HEK293 (cell line): ENCODE measurements at regions not wholly inside any gene's neighbourhood (a gene's known extent, or its start where the extent isn't known, plus 50 kb on each side); places are given as distances from the start of the nearest gene placed in this dataset.

ENCODE experiments used
- CTCF ChIA-PET: fragments of 350-600 bp; formaldehyde crosslinking; extraction: SDS; loops from one replicate; lab custom pipeline; 2021; ENCODE audit warnings: antibody characterized with exemption; lab: Yijun Ruan, JAX
- POLR2A ChIA-PET: fragments of 300-600 bp; formaldehyde crosslinking; extraction: SDS; loops from one replicate; lab custom pipeline; 2020; ENCODE audit warnings: antibody characterized with exemption, inconsistent platforms; lab: Yijun Ruan, JAX
- H3K27ac ChIP-seq: fragments of 200-500 bp; sonication (Bioruptor generic); 2 replicates; pipeline ENCODE4 v1.5.1; 2014; ENCODE audit warnings: low read depth, low read length, control low read depth, inconsistent platforms; ENCODE audit errors: extremely low read depth
- H3K36me3 ChIP-seq, 2 experiments: fragments of 200-500 bp in 1 of 2; sonication (Bioruptor generic) in 1 of 2; 1 replicate in 1 of 2; 2 replicates in 1 of 2; pipeline ENCODE4 v1.5.1; 2014 to 2017; ENCODE audit warnings: inconsistent platforms in 2 of 2, low read length in 2 of 2; ENCODE audit not compliant: control insufficient read depth in 2 of 2, insufficient read depth in 1 of 2
- H3K4me1 ChIP-seq: fragments of 200-500 bp; sonication (Bioruptor generic); 2 replicates; pipeline ENCODE4 v1.5.1; 2014; ENCODE audit warnings: mild to moderate bottlenecking, low read length, inconsistent platforms; ENCODE audit not compliant: control insufficient read depth, insufficient read depth
- H3K4me3 ChIP-seq: 2 replicates; pipeline ENCODE4 v1.5.1; 2011; ENCODE audit warnings: low read depth, mild to moderate bottlenecking, control low read depth, low read length, moderate library complexity
- H3K9me3 ChIP-seq: fragments of 200-500 bp; sonication (Bioruptor generic); 2 replicates; pipeline ENCODE4 v1.5.1; 2014; ENCODE audit warnings: low read depth, low read length, inconsistent platforms; ENCODE audit not compliant: control insufficient read depth, insufficient read depth
- EGR2 ChIP-seq: fragments of 450-650 bp; formaldehyde crosslinking; IDR thresholded peaks from 2 replicates; pipeline ENCODE4 v1.5.1; 2016; ENCODE audit warnings: low read depth, missing biosample characterization, missing genetic modification characterization
- KLF17 ChIP-seq: fragments of 450-650 bp; formaldehyde crosslinking; IDR thresholded peaks from 2 replicates; pipeline ENCODE4 v1.5.1; 2016; ENCODE audit warnings: missing biosample characterization, missing genetic modification characterization
- MYNN ChIP-seq: fragments of 450-650 bp; formaldehyde crosslinking; IDR thresholded peaks from 2 replicates; pipeline ENCODE4 v1.5.1; 2016; ENCODE audit warnings: missing biosample characterization, missing genetic modification characterization, borderline replicate concordance
- SALL2 ChIP-seq: fragments of 450-650 bp; formaldehyde crosslinking; IDR thresholded peaks from 2 replicates; pipeline ENCODE4 v1.5.0; 2017; ENCODE audit warnings: missing biosample characterization, mild to moderate bottlenecking, missing genetic modification characterization, borderline replicate concordance
- YY1 ChIP-seq: fragments of 450-650 bp; formaldehyde crosslinking; IDR thresholded peaks from 2 replicates; pipeline ENCODE4 v1.5.1; 2018; ENCODE audit warnings: missing biosample characterization, missing genetic modification characterization
- ZBTB1 ChIP-seq: fragments of 450-650 bp; formaldehyde crosslinking; IDR thresholded peaks from 2 replicates; pipeline ENCODE4 v1.5.1; 2016; ENCODE audit warnings: missing biosample characterization, missing genetic modification characterization
- ZFHX2 ChIP-seq: fragments of 450-650 bp; formaldehyde crosslinking; conservative IDR thresholded peaks from 2 replicates; pipeline ENCODE4 v1.5.1; 2016; ENCODE audit warnings: missing biosample characterization, missing genetic modification characterization
- ZNF132 ChIP-seq: fragments of 450-650 bp; formaldehyde crosslinking; IDR thresholded peaks from 2 replicates; pipeline ENCODE4 v1.5.1; 2017; ENCODE audit warnings: missing biosample characterization, missing genetic modification characterization, borderline replicate concordance
- ZNF341 ChIP-seq: fragments of 450-650 bp; formaldehyde crosslinking; IDR thresholded peaks from 2 replicates; pipeline ENCODE4; 2016; ENCODE audit warnings: low read depth, missing biosample characterization, missing genetic modification characterization
- ZNF394 ChIP-seq: fragments of 450-650 bp; formaldehyde crosslinking; IDR thresholded peaks from 2 replicates; pipeline ENCODE4 v1.5.1; 2016; ENCODE audit warnings: missing biosample characterization, missing genetic modification characterization, mild to moderate bottlenecking, moderate library complexity, borderline replicate concordance
- ZNF426 ChIP-seq: fragments of 450-650 bp; formaldehyde crosslinking; IDR thresholded peaks from 2 replicates; pipeline ENCODE4 v1.5.1; 2017; ENCODE audit warnings: missing biosample characterization, missing genetic modification characterization, mild to moderate bottlenecking, inconsistent platforms, moderate library complexity
- ZNF501 ChIP-seq: fragments of 450-650 bp; formaldehyde crosslinking; IDR thresholded peaks from 2 replicates; pipeline ENCODE4 v1.5.1; 2016; ENCODE audit warnings: missing biosample characterization, missing genetic modification characterization
- ZNF558 ChIP-seq: fragments of 450-650 bp; formaldehyde crosslinking; IDR thresholded peaks from 2 replicates; pipeline ENCODE4 v1.5.1; 2016; ENCODE audit warnings: missing biosample characterization, missing genetic modification characterization
- ZNF692 ChIP-seq: fragments of 450-650 bp; formaldehyde crosslinking; IDR thresholded peaks from 2 replicates; pipeline ENCODE4 v1.5.1; 2016; ENCODE audit warnings: missing biosample characterization, missing genetic modification characterization
- ZNF76 ChIP-seq: fragments of 450-650 bp; formaldehyde crosslinking; IDR thresholded peaks from 2 replicates; pipeline ENCODE4; 2016; ENCODE audit warnings: low read depth, missing biosample characterization, missing genetic modification characterization, borderline replicate concordance
- ZNF776 ChIP-seq: fragments of 450-650 bp; formaldehyde crosslinking; IDR thresholded peaks from 2 replicates; pipeline ENCODE4 v1.5.0; 2017; ENCODE audit warnings: missing biosample characterization, missing genetic modification characterization, borderline replicate concordance
- ZNF837 ChIP-seq: fragments of 450-650 bp; formaldehyde crosslinking; IDR thresholded peaks from 2 replicates; pipeline ENCODE4 v1.5.1; 2016; ENCODE audit warnings: missing biosample characterization, missing genetic modification characterization
- ZSCAN23 ChIP-seq: fragments of 450-650 bp; formaldehyde crosslinking; IDR thresholded peaks from 2 replicates; pipeline ENCODE4 v1.5.1; 2016; ENCODE audit warnings: missing biosample characterization, missing genetic modification characterization
- ZXDB ChIP-seq: fragments of 450-650 bp; formaldehyde crosslinking; IDR thresholded peaks from 2 replicates; pipeline ENCODE4 v1.5.1; 2016; ENCODE audit warnings: missing biosample characterization, missing genetic modification characterization
- TF ChIP-seq, protein P1 (sequence below): fragments of 450-650 bp; formaldehyde crosslinking; IDR thresholded peaks from 2 replicates; pipeline ENCODE4 v1.5.1; 2016; ENCODE audit warnings: missing biosample characterization, missing genetic modification characterization, borderline replicate concordance
- TF ChIP-seq, protein P2 (sequence below): fragments of 450-650 bp; formaldehyde crosslinking; IDR thresholded peaks from 2 replicates; pipeline ENCODE4 v1.5.1; 2017; ENCODE audit warnings: missing biosample characterization, missing genetic modification characterization

DNA sequence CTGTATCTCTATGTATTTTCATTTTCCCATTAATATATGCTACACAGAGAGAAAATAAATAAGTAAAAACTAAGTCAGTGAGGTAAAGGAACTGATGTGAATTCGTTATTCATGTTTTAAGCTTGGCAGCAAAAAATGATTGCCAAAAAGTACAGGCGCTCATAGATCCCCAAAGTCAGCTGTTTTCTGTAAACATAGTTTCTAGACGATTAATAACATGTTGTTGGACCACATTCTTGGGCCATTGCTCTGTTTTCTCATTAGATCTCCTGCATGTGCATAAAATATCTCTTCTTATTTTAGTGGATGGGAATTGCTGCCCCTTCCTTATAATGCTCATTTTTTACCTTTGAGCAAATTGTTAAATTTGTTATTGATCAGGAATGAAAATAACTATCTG lies 215.2 kb downstream of the TLE1 start (continued):
- TF ChIP-seq ZNF426 (tag by site-specific recombination) (no peak), ZBTB1 (tag by site-specific recombination) (no peak), YY1 (tag by site-specific recombination) (no peak), MYNN (no peak)
- TF ChIP-seq, all 188 proteins: peak for 0

GRCh38 chr9:81473708-81474107 lies 215.6 kb downstream of the TLE1 start:
- CTCF ChIA-PET: interaction anchor here (0.5 to 0.7 kb wide), 2 partner anchors 29 to 72 kb away, joined by 3 read pairs; no protein-coding TSS in a partner anchor
- no peaks in the 10 kb centered on the region for H3K4me1 ChIP-seq
- no peaks in the 10 kb centered on the region for H3K36me3 ChIP-seq
- no peak overlapping the region for H3K27ac ChIP-seq
- no peaks in the 10 kb centered on the region for H3K9me3 ChIP-seq
- TF ChIP-seq ZNF692 (tag by site-specific recombination) (no peak), ZNF132 (no peak), ZNF501 (tag by site-specific recombination) (no peak), ZNF837 (no peak), ZFHX2 (tag by site-specific recombination) (no peak), KLF17 (tag by site-specific recombination) (no peak), ZNF76 (tag by site-specific recombination) (no peak), SALL2 (tag by site-specific recombination) (no peak), ZBTB1 (tag by site-specific recombination) (no peak), ZNF394 (tag by site-specific recombination) (no peak), ZXDB (tag by site-specific recombination) (no peak), ZNF776 (tag by site-specific recombination) (no peak), ZNF558 (tag by site-specific recombination) (no peak)
- TF ChIP-seq, protein P1, sequence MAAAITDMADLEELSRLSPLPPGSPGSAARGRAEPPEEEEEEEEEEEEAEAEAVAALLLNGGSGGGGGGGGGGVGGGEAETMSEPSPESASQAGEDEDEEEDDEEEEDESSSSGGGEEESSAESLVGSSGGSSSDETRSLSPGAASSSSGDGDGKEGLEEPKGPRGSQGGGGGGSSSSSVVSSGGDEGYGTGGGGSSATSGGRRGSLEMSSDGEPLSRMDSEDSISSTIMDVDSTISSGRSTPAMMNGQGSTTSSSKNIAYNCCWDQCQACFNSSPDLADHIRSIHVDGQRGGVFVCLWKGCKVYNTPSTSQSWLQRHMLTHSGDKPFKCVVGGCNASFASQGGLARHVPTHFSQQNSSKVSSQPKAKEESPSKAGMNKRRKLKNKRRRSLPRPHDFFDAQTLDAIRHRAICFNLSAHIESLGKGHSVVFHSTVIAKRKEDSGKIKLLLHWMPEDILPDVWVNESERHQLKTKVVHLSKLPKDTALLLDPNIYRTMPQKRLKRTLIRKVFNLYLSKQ (tag by site-specific recombination): no peak
- TF ChIP-seq, all 188 proteins: peak for 0
- H3K4me3 ChIP-seq: no peak overlapping the region
- POLR2A ChIA-PET: no interaction called here

GRCh38 chr9:81473206-81473605 lies 216.1 kb downstream of the TLE1 start:
- Histone ChIP-seq H3K36me3 (no peaks in the 10 kb centered on the region), H3K9me3 (no peaks in the 10 kb centered on the region), H3K27ac (no peak overlapping the region), H3K4me3 (no peak overlapping the region), H3K4me1 (no peaks in the 10 kb centered on the region)
- TF ChIP-seq, protein P2, sequence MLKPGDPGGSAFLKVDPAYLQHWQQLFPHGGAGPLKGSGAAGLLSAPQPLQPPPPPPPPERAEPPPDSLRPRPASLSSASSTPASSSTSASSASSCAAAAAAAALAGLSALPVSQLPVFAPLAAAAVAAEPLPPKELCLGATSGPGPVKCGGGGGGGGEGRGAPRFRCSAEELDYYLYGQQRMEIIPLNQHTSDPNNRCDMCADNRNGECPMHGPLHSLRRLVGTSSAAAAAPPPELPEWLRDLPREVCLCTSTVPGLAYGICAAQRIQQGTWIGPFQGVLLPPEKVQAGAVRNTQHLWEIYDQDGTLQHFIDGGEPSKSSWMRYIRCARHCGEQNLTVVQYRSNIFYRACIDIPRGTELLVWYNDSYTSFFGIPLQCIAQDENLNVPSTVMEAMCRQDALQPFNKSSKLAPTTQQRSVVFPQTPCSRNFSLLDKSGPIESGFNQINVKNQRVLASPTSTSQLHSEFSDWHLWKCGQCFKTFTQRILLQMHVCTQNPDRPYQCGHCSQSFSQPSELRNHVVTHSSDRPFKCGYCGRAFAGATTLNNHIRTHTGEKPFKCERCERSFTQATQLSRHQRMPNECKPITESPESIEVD (tag by site-specific recombination): no peak
- no peak for TF ChIP-seq ZSCAN23
- TF ChIP-seq EGR2 (tag by site-specific recombination): 0 out of 2 replicates have a peak, but pooled peaks have one; percentile 8
- no peak for TF ChIP-seq ZNF341 (tag by site-specific recombination)
- CTCF ChIA-PET: interaction anchor here (0.5 to 0.7 kb wide), 2 partner anchors 29 to 71 kb away, joined by 3 read pairs; no protein-coding TSS in a partner anchor
- POLR2A ChIA-PET: no interaction called here
